PC-9 (cell line): ENCODE measurements at regions not wholly inside any gene's neighbourhood (a gene's known extent, or its start where the extent isn't known, plus 50 kb on each side); places are given as distances from the start of the nearest gene placed in this dataset.

Experiments
- BruUV-seq: library from RNA; stranded (reverse); fragments of 400-500 nt; replicated peaks from 2 replicates; lab custom pipeline; 2021; lab: Mats Ljungman, UMichigan
- CTCF ChIA-PET: fragments of 300-600 bp; sonication (Branson Sonifier 250); formaldehyde crosslinking; loops from one replicate; lab custom pipeline; 2022; ENCODE audit warnings: antibody characterized with exemption; lab: Charles Lee
- POLR2A ChIA-PET: fragments of 300-600 bp; sonication (Branson Sonifier 250); formaldehyde crosslinking; loops from one replicate; lab custom pipeline; 2022; ENCODE audit warnings: antibody characterized with exemption; ENCODE audit not compliant: unreplicated experiment; lab: Charles Lee
- DNase-seq, 2 experiments: peaks; one replicate each; pipeline versions ENCODE4 v3.0.0 to v3.0.0-alpha.2; 2015 to 2022; ENCODE audit warnings: mixed read lengths in 1 of 2
- H2AFZ ChIP-seq: fragments of 200-600 bp; sonication (generic); 2 replicates; pipeline ENCODE4 v1.8.1; 2017; ENCODE audit warnings: antibody characterized with exemption
- H3F3A ChIP-seq: fragments of 200-600 bp; sonication (generic); 2 replicates; pipeline ENCODE4 v1.8.1; 2017; ENCODE audit warnings: antibody characterized with exemption, mild to moderate bottlenecking, low read depth; ENCODE audit not compliant: insufficient read depth
- H3K27ac ChIP-seq: fragments of 200-600 bp; sonication (generic); 2 replicates; pipeline ENCODE4 v1.6.1; 2016; ENCODE audit warnings: mixed run types
- H3K27me3 ChIP-seq: fragments of 200-600 bp; sonication (generic); 2 replicates; pipeline ENCODE4 v1.6.1; 2016; ENCODE audit warnings: low read depth, mixed run types; ENCODE audit not compliant: insufficient read depth
- H3K36me3 ChIP-seq: fragments of 200-600 bp; sonication (generic); 2 replicates; pipeline ENCODE4 v1.6.1; 2016; ENCODE audit warnings: low read depth, mixed run types
- H3K4me1 ChIP-seq: fragments of 200-600 bp; sonication (generic); replicated peaks from 2 replicates; pipeline ENCODE4 v1.6.1; 2016; ENCODE audit warnings: mixed run types; ENCODE audit not compliant: insufficient read depth
- H3K4me2 ChIP-seq: fragments of 200-600 bp; sonication (generic); 2 replicates; pipeline ENCODE4 v1.6.1; 2017; ENCODE audit warnings: mixed run types
- H3K4me3 ChIP-seq: fragments of 200-600 bp; sonication (generic); 2 replicates; pipeline ENCODE4 v1.6.1; 2016; ENCODE audit warnings: mixed run types
- H3K79me2 ChIP-seq: fragments of 200-600 bp; sonication (generic); 2 replicates; pipeline ENCODE4 v1.6.1; 2017; ENCODE audit warnings: low read depth, mixed run types
- H3K9me2 ChIP-seq: fragments of 200-600 bp; sonication (generic); 2 replicates; pipeline ENCODE4 v1.8.1; 2017; ENCODE audit warnings: mild to moderate bottlenecking; ENCODE audit not compliant: insufficient read depth
- H3K9me3 ChIP-seq: fragments of 200-600 bp; sonication (generic); 2 replicates; pipeline ENCODE4 v1.8.1; 2016; ENCODE audit warnings: low read depth; ENCODE audit not compliant: insufficient read depth
- H4K20me1 ChIP-seq: fragments of 200-600 bp; sonication (generic); 2 replicates; pipeline ENCODE4 v1.8.1; 2017; ENCODE audit not compliant: insufficient read depth
- CTCF ChIP-seq: fragments of 200-600 bp; sonication (generic); conservative IDR thresholded peaks from 2 replicates; pipeline ENCODE4 v1.6.1; 2017; ENCODE audit warnings: mixed run types, antibody characterized with exemption, mild to moderate bottlenecking, moderate library complexity
- EZH2 ChIP-seq: fragments of 200-600 bp; sonication (generic); IDR thresholded peaks from 2 replicates; pipeline ENCODE4 v1.8.0; 2017; ENCODE audit warnings: antibody characterized with exemption, low read depth
- intact Hi-C: fragments of 100-400 bp; cut with micrococcal nuclease; formaldehyde crosslinking; loops from one replicate; pipeline ENCODE4 v1.10.0; 2022; ENCODE audit not compliant: unreplicated experiment

- BruUV-seq = no TSS peak
- no peak overlapping the region for H3K4me3 ChIP-seq
- H3K27ac ChIP-seq = no peak overlapping the region
- CTCF ChIA-PET = interaction anchor here (0.6 kb wide), 1 partner anchor 95 kb away, joined by 3 read pairs; no protein-coding TSS in a partner anchor
- no peaks in the 10 kb centered on the region for H3K4me1 ChIP-seq
- no peaks in the 10 kb centered on the region for H3K79me2 ChIP-seq
- no peak overlapping the region for H3K4me2 ChIP-seq
- H3K9me3 ChIP-seq = no peaks in the 10 kb centered on the region
- H3K27me3 ChIP-seq = 0 out of 2 replicates have a peak, but pooled peaks cover 12% of the 10 kb centered on the region
- H3F3A ChIP-seq = no peaks in the 10 kb centered on the region
- no peaks in the 10 kb centered on the region for H3K36me3 ChIP-seq
- intact Hi-C loops = no loop called here
- POLR2A ChIA-PET = no interaction called here
- no peak overlapping the region for H2AFZ ChIP-seq
- no peak for DNase-seq
- no peaks in the 10 kb centered on the region for H3K9me2 ChIP-seq
- TF ChIP-seq CTCF = no peak
- TF ChIP-seq EZH2 = no peak
- H4K20me1 ChIP-seq = no peaks in the 10 kb centered on the region
Measured at GRCh38 chr16:65497571-65497970, 375.7 kb upstream of the CDH11 start.

- Histone ChIP-seq H3F3A (no peaks in the 10 kb centered on the region), H3K9me3 (no peaks in the 10 kb centered on the region), H3K79me2 (no peaks in the 10 kb centered on the region), H3K36me3 (no peaks in the 10 kb centered on the region), H3K4me1 (no peaks in the 10 kb centered on the region), H3K4me2 (no peak overlapping the region), H3K9me2 (no peaks in the 10 kb centered on the region), H4K20me1 (no peaks in the 10 kb centered on the region), H2AFZ (no peak overlapping the region), H3K4me3 (no peak overlapping the region), H3K27me3 (0 out of 2 replicates have a peak, but pooled peaks cover 12% of the 10 kb centered on the region), H3K27ac (no peak overlapping the region)
- no peak for DNase-seq
- CTCF ChIA-PET = no interaction called here
- POLR2A ChIA-PET = no interaction called here
- no peak for TF ChIP-seq EZH2
- no peak for TF ChIP-seq CTCF
- no TSS peak for BruUV-seq
- intact Hi-C loops = no loop called here
Measured at GRCh38 chr16:65495106-65495505, 373.2 kb upstream of the CDH11 start.

GRCh38 chr16:65494609-65495008 is 372.7 kb upstream of the CDH11 start:
- Histone ChIP-seq H3K4me3 (no peak overlapping the region), H3K4me1 (no peaks in the 10 kb centered on the region), H3K9me3 (no peaks in the 10 kb centered on the region), H3K27me3 (0 out of 2 replicates have a peak, but pooled peaks cover 7% of the 10 kb centered on the region), H3K27ac (no peak overlapping the region), H3K9me2 (no peaks in the 10 kb centered on the region), H3K4me2 (no peak overlapping the region), H3K79me2 (no peaks in the 10 kb centered on the region), H2AFZ (no peak overlapping the region), H3K36me3 (no peaks in the 10 kb centered on the region), H4K20me1 (no peaks in the 10 kb centered on the region), H3F3A (no peaks in the 10 kb centered on the region)
- intact Hi-C loops = no loop called here
- POLR2A ChIA-PET = no interaction called here
- CTCF ChIA-PET = no interaction called here
- BruUV-seq = no TSS peak
- TF ChIP-seq CTCF = no peak
- TF ChIP-seq EZH2 = no peak
- DNase-seq = no peak
